ENCODE measurements at regions not wholly inside any gene's neighbourhood (a gene's known extent, or its start where the extent isn't known, plus 50 kb on each side); places are given as distances from the start of the nearest gene placed in this dataset.

DNA sequence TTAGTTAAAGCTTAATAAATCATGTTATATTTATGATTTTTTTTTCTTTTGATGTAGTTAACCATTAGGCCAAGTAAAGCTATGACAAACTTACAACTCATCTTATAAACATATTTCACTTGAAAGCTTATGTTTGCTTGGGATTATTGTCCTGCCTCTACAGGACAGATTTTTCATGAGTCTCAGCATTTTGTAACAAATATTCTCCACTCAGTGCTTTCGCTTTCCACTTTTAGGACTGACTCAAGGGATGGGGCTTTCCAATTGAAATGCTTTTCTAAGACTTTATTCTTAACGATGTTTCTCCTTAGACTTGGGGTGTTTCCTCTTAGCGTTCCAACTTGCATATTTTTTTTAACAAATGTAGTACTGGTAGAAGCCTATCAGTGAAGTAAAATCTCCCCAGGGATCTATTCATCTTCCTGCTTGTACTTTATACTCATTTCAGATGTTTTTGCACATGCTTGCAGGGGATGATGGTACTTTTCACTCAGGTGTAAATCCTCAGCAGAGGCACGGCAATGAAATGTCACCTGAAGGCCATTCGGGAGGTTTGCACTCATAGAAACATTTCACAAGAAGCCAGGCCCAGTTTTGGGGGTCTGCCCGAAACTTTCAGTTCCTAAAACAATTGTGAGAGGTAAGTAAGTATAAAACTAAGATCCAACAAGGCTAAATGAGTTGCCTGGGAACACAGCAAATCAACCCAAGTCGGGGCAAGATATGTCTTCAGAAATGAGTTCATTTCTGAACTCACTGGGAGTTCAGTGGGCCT lies 298.1 kb upstream of the FOXQ1 start:
- DNase-seq (no peak), ATAC-seq (no peak)
- Histone ChIP-seq H3K36me3 (no peaks in the 10 kb centered on the region), H3K27me3 (no peaks in the 10 kb centered on the region), H3K27ac (no peak overlapping the region), H3K4me1 (no peaks in the 10 kb centered on the region), H3K4me3 (no peak overlapping the region), H3K9me3 (no peaks in the 10 kb centered on the region)
- intact Hi-C loops (cut with DNase I): no loop called here
- WGBS (ENCODE audit: insufficient coverage, low coverage, low lambda C conversion rate, missing lambda C conversion rate): 63% methylated on average over 7 of the region's 7 CpGs
- TF ChIP-seq POLR2A (IDR thresholded peaks at IDR 0.05): no peak
- TF ChIP-seq, protein P1, sequence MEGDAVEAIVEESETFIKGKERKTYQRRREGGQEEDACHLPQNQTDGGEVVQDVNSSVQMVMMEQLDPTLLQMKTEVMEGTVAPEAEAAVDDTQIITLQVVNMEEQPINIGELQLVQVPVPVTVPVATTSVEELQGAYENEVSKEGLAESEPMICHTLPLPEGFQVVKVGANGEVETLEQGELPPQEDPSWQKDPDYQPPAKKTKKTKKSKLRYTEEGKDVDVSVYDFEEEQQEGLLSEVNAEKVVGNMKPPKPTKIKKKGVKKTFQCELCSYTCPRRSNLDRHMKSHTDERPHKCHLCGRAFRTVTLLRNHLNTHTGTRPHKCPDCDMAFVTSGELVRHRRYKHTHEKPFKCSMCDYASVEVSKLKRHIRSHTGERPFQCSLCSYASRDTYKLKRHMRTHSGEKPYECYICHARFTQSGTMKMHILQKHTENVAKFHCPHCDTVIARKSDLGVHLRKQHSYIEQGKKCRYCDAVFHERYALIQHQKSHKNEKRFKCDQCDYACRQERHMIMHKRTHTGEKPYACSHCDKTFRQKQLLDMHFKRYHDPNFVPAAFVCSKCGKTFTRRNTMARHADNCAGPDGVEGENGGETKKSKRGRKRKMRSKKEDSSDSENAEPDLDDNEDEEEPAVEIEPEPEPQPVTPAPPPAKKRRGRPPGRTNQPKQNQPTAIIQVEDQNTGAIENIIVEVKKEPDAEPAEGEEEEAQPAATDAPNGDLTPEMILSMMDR (IDR thresholded peaks at IDR 0.05): no peak

DNA sequence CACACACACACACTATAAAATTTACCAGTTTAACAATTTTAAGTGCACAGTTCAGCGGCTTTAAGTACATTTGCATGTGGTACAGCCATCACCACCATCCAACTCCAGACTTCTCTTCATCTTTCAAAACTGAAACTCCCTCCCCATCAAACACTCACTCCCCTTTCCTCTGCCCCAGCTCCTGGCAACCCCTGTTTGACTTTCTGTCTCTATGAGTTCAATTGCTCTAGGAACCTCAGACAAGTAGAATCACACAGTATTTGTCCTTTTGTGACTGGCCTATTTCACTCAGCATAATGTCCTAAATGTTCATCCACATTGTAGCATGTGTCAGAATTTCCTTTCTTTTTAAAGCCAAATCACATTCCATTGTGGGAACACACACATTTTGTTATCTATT lies 302.8 kb upstream of the FOXQ1 start:
- no peak overlapping the region for H3K4me3 ChIP-seq
- intact Hi-C loops (cut with DNase I): no loop called here
- no peaks in the 10 kb centered on the region for H3K9me3 ChIP-seq
- WGBS (ENCODE audit: insufficient coverage, low coverage, low lambda C conversion rate, missing lambda C conversion rate): 90% methylated on average over 1 of the region's 1 CpG
- H3K27ac ChIP-seq: no peak overlapping the region
- DNase-seq (no peak), ATAC-seq (no peak)
- H3K27me3 ChIP-seq: no peaks in the 10 kb centered on the region
- H3K4me1 ChIP-seq: no peaks in the 10 kb centered on the region
- TF ChIP-seq, protein P1 (IDR thresholded peaks at IDR 0.05): no peak
- no peak for TF ChIP-seq POLR2A (IDR thresholded peaks at IDR 0.05)
- H3K36me3 ChIP-seq: no peaks in the 10 kb centered on the region

DNA sequence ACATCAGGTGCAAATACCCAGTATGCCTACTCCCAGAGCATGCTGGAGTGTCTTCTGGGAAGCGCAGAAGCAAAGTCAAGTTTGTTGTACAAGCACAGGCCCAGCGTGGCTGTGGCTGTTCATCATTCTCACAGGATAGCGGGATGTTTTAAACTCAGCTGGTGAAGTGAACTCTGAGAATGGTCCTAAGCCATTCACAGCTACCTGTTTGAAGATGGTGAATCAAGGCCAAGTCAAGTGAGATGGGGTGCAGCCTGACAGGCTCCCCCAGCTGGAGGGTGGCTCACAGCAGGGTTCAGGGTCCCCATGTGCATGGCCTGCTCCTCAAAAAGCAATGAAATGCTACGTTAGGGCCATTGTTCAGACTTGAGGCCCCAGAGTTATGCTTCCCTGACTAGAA lies 304.7 kb upstream of the FOXQ1 start:
- Histone ChIP-seq H3K9me3 (no peaks in the 10 kb centered on the region), H3K4me3 (no peak overlapping the region), H3K27me3 (no peaks in the 10 kb centered on the region), H3K4me1 (no peaks in the 10 kb centered on the region), H3K36me3 (no peaks in the 10 kb centered on the region), H3K27ac (no peak overlapping the region)
- DNase-seq (no peak), ATAC-seq (no peak)
- WGBS (ENCODE audit: insufficient coverage, low coverage, low lambda C conversion rate, missing lambda C conversion rate): 67% methylated on average over 1 of the region's 4 CpGs
- TF ChIP-seq, protein P1 (IDR thresholded peaks at IDR 0.05): no peak
- no peak for TF ChIP-seq POLR2A (IDR thresholded peaks at IDR 0.05)
- intact Hi-C loops (cut with DNase I): no loop called here

DNA sequence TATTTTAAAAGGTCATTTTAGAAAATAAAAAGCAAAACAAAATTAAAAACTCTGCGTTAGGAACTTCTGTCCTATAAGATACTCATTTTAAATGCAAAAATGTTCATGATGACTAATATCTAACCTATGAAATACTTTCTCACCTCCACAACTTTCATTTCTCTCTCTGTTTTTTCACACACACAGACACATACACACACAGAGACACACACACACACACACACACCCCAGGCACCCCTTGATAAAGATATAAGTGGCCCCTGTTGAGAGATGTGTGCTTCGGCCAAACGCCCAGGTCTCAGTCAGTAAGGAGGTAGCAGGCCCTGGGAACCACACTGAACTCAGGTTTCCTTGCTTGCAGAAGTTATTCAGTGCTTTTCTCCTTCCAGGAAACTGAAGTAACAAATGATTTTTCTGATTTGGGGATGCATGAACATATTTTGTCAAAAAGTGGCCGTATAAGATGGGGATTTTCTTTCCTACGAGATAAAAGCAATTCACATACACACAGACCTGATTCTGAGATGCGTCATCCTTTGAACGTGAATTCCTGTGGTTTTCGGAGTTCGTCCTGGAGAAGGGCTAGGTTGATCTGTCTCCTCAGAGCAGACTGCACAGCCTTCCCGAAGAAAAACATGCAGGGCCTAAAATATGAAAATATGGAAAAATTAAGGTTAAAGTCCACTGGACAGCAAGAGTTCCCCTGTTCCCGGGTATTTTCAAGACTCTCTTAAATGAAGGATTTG lies 306.8 kb upstream of the FOXQ1 start:
- H3K36me3 ChIP-seq: no peaks in the 10 kb centered on the region
- intact Hi-C loops (cut with DNase I): no loop called here
- H3K27me3 ChIP-seq: no peaks in the 10 kb centered on the region
- ATAC-seq (no peak), DNase-seq (no peak)
- no peaks in the 10 kb centered on the region for H3K9me3 ChIP-seq
- H3K27ac ChIP-seq: no peak overlapping the region
- no peak for TF ChIP-seq POLR2A (IDR thresholded peaks at IDR 0.05)
- TF ChIP-seq, protein P1 (IDR thresholded peaks at IDR 0.05): no peak
- WGBS (ENCODE audit: insufficient coverage, low coverage, low lambda C conversion rate, missing lambda C conversion rate): 69% methylated on average over 11 of the region's 11 CpGs
- H3K4me1 ChIP-seq: no peaks in the 10 kb centered on the region
- no peak overlapping the region for H3K4me3 ChIP-seq
